NCI-H82 treated with DMSO at 0.1 percent for 48 hours (cell line): ENCODE measurements at regions not wholly inside any gene's neighbourhood (a gene's known extent, or its start where the extent isn't known, plus 50 kb on each side); places are given as distances from the start of the nearest gene placed in this dataset.

ENCODE experiments used
- DNase-seq: peaks from one replicate; lab custom pipeline; 2025; ENCODE audit not compliant: unreplicated experiment; lab: John Stamatoyannopoulos, UW

- DNase-seq, result no peak
These were observed 416.1 kb downstream of the LPIN1 start for GRCh38 chr2:12162269-12163247.

- no peak for DNase-seq
These were observed 417.4 kb downstream of the LPIN1 start for GRCh38 chr2:12163866-12164265.

- DNase-seq, result no peak
These were observed 418.3 kb downstream of the LPIN1 start for GRCh38 chr2:12164689-12165088.

- DNase-seq, result no peak
These were observed 421.3 kb downstream of the LPIN1 start for GRCh38 chr2:12167525-12168317.

GRCh38 chr2:12168354-12168753 lies 421.9 kb downstream of the LPIN1 start:
- no peak for DNase-seq

- no peak for DNase-seq
These were observed 422.5 kb downstream of the LPIN1 start for GRCh38 chr2:12168791-12169388.

- DNase-seq, result no peak
These were observed 423.3 kb downstream of the LPIN1 start for GRCh38 chr2:12169721-12170120.

- DNase-seq, result no peak
These were observed 423.7 kb downstream of the LPIN1 start for GRCh38 chr2:12170121-12170520.

GRCh38 chr2:12173271-12173942 lies 427.0 kb downstream of the LPIN1 start:
- no peak for DNase-seq

- DNase-seq, result no peak
These were observed 427.5 kb downstream of the LPIN1 start for GRCh38 chr2:12173943-12174340.

GRCh38 chr2:12175323-12175722 lies 428.9 kb downstream of the LPIN1 start:
- DNase-seq, result no peak

- DNase-seq, result no peak
These were observed 430.4 kb downstream of the LPIN1 start for GRCh38 chr2:12176623-12177454.

- DNase-seq, result no peak
These were observed 431.2 kb downstream of the LPIN1 start for GRCh38 chr2:12177455-12178288.

GRCh38 chr2:12178289-12179080 lies 432.1 kb downstream of the LPIN1 start:
- no peak for DNase-seq

- no peak for DNase-seq
These were observed 433.6 kb downstream of the LPIN1 start for GRCh38 chr2:12180031-12180430.

GRCh38 chr2:12183032-12183645 lies 436.7 kb downstream of the LPIN1 start:
- no peak for DNase-seq

- DNase-seq, result no peak
These were observed 446.3 kb downstream of the LPIN1 start for GRCh38 chr2:12192762-12193161.

GRCh38 chr2:12194968-12195367 lies 448.5 kb downstream of the LPIN1 start:
- no peak for DNase-seq
